ENCODE measurements at regions not wholly inside any gene's neighbourhood (a gene's known extent, or its start where the extent isn't known, plus 50 kb on each side); places are given as distances from the start of the nearest gene placed in this dataset.

DNA sequence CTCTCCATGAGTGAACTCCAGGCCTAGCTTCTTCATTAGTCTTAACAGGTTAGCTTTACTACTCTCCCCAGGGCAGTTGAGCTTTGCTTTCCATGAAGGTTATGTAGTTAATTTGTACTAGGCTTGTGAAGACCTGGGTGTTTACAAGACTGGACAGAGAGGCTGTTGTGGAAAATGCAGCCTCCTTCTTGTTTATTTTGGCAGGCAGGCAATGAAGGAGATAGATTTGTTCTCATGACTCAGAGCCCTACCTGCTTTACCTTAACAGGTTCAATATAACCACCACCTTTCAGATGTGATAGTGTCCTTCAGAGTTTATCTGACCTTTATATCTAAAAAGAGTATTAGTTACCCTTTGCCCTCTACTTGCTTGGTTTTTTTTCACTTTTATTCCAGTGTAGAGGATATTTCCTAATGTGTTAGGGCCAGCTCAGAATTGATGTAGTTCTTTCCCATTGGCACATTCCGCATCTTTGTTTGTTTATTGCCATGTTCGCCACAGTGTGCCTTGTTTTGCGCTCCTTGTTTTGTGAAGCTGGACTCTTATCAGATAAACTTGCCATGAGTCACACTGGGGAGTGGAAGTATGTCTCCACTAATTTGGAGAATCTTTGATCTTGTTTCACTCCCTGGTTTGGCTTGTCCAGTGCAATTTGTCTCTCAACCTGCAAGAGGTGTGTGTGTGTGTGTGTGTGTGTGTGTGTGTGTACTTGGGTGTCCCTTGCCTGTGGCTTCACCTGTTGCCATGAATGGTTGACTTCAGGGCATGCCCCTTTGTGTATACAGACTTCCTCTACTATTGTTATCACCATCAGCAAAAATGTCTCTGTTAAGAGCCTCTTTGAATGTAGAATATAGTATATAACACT is 87.4 kb upstream of the MACF1 start (continued):
- TF ChIP-seq, protein P1, sequence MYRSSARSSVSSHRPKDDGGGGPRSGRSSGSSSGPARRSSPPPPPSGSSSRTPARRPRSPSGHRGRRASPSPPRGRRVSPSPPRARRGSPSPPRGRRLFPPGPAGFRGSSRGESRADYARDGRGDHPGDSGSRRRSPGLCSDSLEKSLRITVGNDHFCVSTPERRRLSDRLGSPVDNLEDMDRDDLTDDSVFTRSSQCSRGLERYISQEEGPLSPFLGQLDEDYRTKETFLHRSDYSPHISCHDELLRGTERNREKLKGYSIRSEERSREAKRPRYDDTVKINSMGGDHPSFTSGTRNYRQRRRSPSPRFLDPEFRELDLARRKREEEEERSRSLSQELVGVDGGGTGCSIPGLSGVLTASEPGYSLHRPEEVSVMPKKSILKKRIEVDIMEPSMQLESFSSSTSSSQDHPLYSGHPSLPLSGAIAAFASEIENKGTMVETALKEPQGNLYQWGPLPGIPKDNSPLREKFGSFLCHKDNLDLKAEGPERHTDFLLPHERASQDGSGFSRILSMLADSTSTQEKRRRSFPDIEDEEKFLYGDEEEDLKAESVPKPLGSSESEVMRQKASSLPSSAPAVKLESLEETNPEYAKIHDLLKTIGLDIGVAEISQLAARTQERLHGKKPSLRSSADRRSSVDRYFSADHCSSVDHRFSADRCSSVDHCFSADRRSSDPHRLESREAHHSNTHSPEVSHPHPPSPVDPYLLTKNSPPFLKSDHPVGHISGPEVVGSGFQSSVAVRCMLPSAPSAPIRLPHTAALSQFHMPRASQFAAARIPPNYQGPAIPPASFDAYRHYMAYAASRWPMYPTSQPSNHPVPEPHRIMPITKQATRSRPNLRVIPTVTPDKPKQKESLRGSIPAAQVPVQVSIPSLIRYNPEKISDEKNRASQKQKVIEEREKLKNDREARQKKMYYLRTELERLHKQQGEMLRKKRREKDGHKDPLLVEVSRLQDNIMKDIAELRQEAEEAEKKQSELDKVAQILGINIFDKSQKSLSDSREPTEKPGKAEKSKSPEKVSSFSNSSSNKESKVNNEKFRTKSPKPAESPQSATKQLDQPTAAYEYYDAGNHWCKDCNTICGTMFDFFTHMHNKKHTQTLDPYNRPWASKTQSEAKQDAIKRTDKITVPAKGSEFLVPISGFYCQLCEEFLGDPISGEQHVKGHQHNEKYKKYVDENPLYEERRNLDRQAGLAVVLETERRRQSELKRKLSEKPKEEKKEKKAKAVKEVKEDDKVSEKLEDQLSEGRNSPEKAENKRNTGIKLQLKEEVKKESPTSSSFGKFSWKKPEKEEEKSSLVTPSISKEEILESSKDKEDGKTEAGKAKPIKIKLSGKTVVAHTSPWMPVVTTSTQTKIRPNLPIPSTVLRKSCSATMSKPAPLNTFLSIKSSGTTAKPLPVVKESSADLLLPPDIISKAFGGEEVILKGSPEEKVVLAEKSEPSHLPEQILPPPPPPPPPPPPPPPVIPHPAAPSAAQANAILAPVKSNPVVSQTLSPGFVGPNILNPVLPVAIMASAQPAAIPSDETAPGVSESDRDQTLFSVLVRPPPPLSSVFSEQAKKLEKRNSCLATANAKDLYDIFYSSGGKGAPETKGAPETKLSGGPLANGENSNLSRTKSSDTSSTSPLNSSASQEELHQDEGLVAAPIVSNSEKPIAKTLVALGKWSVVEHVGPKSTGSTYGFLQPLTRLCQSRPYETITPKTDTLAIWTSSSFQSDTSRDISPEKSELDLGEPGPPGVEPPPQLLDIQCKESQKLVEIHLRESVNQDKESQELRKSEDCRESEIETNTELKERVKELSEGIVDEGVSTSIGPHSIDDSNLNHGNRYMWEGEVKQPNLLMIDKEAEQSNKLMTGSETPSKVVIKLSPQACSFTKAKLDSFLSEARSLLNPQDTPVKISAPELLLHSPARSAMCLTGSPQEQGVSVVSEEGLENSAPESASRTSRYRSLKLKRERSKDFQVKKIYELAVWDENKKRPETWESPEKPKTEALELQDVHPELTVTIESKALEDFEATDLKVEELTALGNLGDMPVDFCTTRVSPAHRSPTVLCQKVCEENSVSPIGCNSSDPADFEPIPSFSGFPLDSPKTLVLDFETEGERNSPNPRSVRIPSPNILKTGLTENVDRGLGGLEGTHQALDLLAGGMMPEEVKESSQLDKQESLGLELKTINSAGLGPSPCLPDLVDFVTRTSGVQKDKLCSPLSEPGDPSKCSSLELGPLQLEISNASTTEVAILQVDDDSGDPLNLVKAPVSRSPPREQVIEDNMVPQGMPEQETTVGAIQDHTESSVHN (IDR thresholded peaks at IDR 0.05; ENCODE audit: borderline replicate concordance in 1 of 2, low read depth in 1 of 2): no peak
- no peak for TF ChIP-seq NFRKB (IDR thresholded peaks at IDR 0.05; ENCODE audit: low read depth)
- TF ChIP-seq, protein P2, sequence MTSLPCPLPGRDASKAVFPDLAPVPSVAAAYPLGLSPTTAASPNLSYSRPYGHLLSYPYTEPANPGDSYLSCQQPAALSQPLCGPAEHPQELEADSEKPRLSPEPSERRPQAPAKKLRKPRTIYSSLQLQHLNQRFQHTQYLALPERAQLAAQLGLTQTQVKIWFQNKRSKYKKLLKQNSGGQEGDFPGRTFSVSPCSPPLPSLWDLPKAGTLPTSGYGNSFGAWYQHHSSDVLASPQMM (CRISPR knock-in tag; IDR thresholded peaks at IDR 0.05): no peak
- TF ChIP-seq GATA2 (CRISPR knock-in tag; IDR thresholded peaks at IDR 0.05): peak; percentile 68
- TF ChIP-seq NCOA4 (IDR thresholded peaks at IDR 0.05; ENCODE audit: partially characterized antibody): no peak
- TF ChIP-seq KLF10 (CRISPR knock-in tag; IDR thresholded peaks at IDR 0.05): no peak
- TF ChIP-seq, protein P3, sequence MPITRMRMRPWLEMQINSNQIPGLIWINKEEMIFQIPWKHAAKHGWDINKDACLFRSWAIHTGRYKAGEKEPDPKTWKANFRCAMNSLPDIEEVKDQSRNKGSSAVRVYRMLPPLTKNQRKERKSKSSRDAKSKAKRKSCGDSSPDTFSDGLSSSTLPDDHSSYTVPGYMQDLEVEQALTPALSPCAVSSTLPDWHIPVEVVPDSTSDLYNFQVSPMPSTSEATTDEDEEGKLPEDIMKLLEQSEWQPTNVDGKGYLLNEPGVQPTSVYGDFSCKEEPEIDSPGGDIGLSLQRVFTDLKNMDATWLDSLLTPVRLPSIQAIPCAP (CRISPR knock-in tag; IDR thresholded peaks at IDR 0.05; ENCODE audit: borderline replicate concordance): no peak
- TF ChIP-seq, protein P4, sequence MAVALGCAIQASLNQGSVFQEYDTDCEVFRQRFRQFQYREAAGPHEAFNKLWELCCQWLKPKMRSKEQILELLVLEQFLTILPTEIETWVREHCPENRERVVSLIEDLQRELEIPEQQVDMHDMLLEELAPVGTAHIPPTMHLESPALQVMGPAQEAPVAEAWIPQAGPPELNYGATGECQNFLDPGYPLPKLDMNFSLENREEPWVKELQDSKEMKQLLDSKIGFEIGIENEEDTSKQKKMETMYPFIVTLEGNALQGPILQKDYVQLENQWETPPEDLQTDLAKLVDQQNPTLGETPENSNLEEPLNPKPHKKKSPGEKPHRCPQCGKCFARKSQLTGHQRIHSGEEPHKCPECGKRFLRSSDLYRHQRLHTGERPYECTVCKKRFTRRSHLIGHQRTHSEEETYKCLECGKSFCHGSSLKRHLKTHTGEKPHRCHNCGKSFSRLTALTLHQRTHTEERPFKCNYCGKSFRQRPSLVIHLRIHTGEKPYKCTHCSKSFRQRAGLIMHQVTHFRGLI (CRISPR knock-in tag; IDR thresholded peaks at IDR 0.05): no peak
- TF ChIP-seq ZNF584 (CRISPR knock-in tag; IDR thresholded peaks at IDR 0.05; ENCODE audit: low read depth): no peak
- TF ChIP-seq, protein P5, sequence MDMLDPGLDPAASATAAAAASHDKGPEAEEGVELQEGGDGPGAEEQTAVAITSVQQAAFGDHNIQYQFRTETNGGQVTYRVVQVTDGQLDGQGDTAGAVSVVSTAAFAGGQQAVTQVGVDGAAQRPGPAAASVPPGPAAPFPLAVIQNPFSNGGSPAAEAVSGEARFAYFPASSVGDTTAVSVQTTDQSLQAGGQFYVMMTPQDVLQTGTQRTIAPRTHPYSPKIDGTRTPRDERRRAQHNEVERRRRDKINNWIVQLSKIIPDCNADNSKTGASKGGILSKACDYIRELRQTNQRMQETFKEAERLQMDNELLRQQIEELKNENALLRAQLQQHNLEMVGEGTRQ (CRISPR knock-in tag; IDR thresholded peaks at IDR 0.05): no peak
- TF ChIP-seq, protein P6, sequence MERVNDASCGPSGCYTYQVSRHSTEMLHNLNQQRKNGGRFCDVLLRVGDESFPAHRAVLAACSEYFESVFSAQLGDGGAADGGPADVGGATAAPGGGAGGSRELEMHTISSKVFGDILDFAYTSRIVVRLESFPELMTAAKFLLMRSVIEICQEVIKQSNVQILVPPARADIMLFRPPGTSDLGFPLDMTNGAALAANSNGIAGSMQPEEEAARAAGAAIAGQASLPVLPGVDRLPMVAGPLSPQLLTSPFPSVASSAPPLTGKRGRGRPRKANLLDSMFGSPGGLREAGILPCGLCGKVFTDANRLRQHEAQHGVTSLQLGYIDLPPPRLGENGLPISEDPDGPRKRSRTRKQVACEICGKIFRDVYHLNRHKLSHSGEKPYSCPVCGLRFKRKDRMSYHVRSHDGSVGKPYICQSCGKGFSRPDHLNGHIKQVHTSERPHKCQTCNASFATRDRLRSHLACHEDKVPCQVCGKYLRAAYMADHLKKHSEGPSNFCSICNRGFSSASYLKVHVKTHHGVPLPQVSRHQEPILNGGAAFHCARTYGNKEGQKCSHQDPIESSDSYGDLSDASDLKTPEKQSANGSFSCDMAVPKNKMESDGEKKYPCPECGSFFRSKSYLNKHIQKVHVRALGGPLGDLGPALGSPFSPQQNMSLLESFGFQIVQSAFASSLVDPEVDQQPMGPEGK (CRISPR knock-in tag; IDR thresholded peaks at IDR 0.05; ENCODE audit: borderline replicate concordance): no peak
- no peak for TF ChIP-seq KLF16 (IDR thresholded peaks at IDR 0.05)
